A172 (cell line): ENCODE measurements at regions not wholly inside any gene's neighbourhood (a gene's known extent, or its start where the extent isn't known, plus 50 kb on each side); places are given as distances from the start of the nearest gene placed in this dataset.
A peak's percentile ranks its signal among the peaks of the same experiment; 100 is the strongest.

Source experiments
- DNase-seq: peaks from one replicate; pipeline ENCODE4 v3.0.0-alpha.2; 2015; ENCODE audit warnings: low spot score

DNA sequence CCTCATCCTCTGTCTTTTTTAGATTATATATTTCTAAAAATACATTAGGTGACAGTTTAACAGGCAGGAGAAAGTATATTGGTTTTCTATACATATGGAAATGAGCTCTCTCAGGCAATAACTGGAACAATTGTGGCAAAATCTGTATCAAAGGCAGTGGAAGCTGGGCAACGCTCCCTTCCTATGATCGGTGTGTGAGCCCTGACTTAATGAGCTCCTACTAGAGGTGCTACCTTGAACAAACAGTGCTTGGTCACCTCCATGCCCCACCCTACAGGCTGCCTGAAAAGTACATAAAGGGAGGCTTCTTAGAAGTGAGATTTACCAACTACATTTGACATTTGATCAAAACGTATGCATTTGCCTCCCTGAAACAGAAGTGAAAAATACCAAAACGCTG is 185.3 kb downstream of the EFNB2 start:
- DNase-seq: no peak

DNA sequence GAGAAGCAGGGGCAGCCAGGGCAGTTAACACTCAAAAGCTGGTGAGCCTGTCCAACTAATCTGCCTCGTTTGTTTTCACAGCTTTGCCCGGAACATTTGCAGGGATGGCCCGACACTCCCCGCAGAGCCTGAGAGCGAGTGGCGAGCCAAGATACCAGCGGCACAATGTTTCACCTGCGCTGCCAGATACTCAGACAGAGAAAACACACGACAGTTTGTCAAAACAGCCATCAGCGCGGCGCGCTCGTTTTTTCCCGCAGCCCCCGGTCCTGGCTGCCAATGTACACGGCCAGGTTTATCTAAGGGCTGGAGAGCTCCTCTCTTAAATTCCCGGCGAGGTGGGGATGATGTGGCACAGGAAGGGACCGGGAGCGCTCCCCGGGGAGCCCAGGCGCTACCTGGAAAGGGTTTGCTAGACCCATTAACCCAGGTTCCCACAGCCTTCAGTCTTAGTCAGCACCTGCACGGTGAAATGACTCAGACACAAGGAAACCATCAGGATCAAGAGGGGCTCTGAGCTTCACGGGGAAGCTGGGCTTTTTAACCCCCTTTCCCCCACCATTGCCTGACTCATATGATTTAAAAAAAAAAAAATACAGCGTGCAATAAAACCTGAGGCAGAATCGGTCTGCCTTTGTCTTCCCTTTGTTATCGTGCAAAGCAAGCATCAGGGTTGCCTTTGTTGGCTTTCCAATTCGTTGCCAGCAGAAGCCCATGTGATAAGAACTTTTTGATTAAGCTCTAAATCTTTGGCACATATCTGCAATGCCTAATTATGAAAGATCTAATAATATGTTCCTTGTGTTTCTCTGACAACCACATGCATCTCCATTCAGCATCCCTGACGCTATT is 186.2 kb downstream of the EFNB2 start:
- peak; percentile 65 for DNase-seq

DNA sequence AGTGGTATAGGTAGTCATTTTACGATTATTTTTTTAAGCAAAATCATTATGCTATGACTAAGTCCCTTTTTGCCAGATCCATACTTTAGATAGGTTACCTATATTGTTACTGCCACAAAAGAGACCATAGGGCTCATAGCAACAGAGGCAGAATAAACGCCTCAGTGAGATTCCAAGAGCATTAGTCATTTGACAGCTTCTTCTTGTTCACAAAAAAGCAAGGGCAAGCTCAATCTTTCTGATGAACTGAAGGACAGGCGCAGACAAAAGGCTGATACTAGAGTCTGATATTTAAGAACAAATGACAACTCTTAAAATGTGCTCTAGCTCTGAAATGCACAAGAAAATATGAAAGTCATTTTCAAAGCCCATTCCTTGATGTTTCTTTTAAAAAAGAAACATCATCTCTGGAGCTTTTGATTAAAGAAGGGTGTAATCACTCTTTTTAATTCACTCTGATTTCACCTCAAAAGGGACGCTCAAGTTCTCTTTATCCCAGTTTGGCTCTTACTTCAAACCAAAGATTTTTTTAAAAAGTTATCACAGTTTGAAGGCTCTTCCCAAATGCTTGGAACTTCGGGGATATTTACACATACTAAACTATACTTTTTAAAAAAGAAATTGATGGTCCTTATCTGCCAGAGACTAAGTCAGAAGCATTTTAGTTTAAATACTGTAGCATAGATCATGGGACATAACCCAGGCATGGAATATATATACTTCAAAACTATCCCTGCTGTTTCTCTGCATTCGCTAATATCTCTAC is 187.2 kb downstream of the EFNB2 start:
- peak; percentile 65 for DNase-seq

DNA sequence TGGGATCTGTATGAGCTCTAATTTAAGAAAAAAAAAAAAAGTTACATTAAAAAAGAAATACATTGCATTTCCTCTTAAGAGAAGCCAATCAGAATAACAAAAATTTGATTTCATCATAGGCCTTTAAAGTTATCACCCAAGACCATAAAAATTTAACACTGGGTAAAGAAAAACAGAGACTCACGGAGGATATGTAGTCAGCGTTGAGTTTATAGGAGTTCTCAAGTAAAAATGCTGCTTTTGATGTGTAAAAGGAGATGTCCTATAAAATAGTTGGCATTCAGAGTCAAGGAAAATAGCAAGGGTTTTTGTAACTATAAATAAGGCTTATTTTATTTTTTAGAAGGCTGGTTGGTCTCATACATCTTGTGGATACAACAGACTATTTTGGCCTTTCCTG is 191.1 kb downstream of the EFNB2 start:
- DNase-seq: no peak

DNA sequence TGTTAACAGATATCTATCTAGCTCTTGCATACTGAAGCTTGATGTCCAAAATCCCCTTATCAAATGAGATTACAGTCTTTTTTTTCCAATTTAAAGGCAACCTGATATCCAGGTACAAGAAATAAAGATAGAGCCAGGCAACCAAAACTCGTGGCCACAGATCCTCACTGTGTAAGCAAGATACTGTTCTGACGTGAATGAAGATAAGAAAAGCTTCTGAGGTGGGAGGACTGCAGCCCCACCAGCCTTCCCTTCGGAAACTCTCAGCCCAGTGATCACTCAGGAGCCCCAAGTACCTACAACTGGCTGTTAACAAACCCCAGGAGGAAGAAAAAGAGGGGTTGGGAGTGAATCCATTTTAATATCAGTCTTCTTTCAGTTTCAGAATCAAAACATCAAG is 191.6 kb downstream of the EFNB2 start:
- no peak for DNase-seq

DNA sequence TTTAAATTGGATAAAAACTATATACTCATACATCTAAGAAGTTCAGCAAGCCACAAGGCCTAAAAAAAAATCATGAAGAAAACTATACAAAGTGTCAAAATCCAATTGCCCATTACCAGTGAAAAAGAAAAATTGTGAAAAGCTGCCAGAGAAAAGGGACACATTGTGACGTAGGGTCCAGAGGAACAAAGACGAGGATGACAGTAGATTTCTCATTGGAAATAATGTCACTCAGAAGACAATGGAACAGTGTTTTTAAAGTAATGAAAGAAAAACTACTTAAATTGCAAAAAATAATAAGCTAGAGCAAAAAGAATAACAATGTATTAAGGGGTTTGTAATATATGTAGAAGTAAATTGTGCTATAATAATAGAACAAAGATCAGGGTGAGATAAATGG is 195.2 kb downstream of the EFNB2 start:
- no peak for DNase-seq

DNA sequence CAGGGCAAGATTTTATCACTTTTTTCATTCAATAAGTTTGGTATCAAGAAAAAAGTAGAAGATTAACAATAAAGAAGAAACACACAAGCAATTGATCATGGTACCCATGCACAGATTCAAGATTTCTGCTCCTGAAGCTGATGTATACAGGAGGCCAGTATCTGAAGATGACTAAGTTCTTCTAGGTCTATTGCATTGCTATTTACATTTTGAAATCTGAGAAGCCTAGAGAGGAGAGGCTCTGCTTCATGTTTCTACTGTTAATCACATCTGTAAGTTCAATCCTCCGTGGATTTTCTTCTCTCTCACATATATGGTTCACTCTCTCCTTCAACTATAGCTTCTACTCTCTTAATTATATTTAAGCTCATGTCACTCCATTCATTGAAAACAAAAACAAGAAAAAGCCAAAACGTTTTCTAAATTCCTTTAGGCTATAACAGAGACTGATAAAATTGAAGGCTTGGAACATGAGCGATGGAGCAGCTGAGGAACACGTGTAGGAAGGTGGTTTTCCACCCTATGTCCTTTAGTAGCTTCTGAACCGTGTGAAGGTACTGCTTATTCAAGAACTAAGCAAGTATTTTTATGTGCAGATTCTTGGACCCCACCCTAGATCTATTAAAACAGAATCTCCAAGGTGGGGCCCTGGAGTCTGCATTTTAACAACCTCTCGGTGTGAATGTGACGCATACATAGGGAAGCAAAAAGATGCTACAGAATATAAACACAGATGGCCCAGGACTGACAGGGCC is 198.2 kb downstream of the EFNB2 start:
- no peak for DNase-seq

DNA sequence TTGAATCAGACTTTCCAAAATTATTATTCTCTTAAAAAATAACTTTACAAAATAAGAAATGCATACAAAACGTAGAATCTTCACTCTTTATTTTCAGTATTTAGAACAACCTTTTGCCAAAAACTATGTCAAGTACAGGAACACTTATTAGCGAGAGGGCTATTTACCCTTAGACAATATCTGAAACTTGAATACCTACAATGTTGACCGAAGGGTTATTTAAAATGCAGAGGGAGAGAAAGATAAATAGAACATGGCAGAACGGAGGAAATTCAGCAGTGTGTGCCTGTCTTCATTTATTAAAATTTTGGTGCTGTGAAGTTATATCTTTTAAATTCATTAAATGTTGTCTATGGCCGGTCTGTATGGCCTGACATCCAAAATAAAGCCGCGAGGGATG is 198.8 kb downstream of the EFNB2 start:
- DNase-seq: no peak

DNA sequence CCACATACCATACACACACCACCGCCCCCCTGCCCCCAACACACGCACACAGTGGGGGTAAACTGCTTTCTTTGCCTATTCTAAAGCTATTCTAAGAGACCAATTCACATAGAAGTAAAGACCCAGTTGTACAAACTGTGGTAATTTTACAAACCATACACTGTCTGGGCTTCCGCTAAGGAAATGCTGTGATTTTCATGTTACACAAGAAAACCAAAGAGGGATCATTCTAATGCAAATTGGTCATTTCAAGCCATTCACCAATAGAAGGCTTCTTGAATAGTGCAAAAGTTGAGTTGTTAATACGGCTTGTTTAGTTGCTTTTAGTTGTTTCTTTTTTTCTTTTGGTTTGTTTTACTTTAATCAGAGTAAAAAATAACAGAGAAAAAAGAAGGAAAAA is 202.8 kb downstream of the EFNB2 start:
- no peak for DNase-seq

DNA sequence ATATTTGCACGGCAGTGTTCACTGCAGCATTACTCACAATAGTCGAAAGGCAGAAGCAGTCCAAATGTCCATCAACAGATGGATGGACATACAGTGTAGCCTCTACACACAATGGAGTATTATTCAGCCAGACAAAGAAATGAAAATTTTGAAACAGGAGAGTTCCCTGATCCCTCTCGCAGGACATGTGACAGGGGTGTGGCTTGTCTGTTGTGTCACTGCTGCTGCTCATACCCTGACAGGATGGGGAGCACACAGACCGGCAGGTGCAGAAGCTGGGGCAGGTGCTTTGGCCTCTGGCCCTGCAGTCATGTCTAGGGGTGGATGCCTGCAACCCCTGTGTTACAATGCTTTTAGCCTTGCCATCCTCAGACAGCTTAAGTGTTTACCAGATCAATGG is 204.3 kb downstream of the EFNB2 start:
- no peak for DNase-seq

DNA sequence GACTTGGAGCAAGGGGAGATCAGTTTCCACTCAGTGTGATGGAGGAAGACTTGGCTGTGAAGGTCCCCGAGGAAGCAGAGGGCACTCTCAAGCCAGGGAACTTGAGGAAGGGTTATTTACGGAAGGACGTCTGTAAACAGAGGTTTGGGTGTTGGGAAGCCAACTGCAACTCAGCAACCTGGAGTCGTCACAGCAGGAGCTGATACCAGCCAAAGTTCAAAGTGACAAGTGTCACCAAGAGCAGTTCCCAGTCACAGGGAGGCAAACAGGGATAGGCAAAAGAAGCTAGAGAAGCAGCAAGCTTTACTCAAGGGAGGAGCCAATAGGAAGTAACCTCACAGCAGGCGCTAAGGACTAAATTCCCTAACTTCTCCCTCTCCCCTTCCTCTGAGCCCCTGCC is 205.5 kb downstream of the EFNB2 start:
- DNase-seq: no peak

DNA sequence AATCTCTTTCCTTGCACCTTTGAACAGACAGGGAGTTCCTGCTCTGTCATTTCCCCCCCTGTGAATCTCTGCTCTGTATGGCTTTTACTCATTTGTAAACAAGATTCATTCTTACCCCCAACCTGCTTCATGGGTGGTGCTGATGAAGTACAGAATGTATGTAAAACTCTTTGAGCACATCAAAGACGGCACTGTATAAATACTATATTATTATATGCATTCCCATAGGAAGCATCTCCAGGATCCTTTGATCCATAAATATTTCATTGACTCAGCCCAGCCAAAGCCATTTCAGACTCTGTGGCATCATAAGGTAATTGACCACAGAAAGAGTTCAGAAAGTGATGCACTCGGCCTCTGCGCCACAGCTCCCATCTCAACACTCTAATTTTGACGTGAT is 208.7 kb downstream of the EFNB2 start:
- DNase-seq: no peak

DNA sequence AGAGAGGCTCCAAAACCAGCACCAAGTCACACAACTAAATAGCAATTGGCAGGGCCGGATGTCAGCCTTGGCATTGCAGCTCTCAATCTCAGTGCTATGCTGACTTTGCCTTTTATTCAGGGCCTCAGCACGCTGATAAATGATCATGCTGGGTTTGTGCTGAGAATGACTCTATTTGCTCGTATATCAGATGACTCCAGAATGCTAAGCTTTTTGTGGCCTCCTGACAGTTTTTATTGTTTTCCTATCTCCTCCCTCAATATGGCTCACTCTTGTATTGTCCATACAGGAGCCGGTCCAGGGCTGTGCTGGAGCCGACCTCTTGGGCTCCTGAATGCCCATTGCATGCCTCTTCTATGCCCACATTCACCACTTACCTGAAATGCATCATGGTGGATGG is 211.0 kb downstream of the EFNB2 start:
- no peak for DNase-seq

DNA sequence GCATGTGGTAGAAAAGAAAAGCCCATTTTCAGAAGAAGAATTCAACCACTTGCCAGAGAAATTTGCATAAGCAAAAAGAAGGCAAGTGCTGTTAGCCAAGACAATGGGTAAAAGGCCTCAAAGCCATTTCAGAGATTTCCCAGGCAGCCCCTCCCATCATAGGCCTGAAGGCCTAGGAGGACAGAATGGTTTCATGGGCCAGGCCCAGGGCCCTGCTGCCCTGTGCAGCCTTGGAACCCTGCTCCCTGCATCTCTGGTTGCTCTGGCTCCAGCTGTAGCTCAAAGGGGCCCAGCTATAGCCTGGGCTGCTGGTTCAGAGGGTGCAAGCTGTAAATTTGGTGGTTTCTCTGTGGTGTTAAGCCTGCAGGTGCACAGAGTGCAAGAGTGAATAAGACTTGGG is 212.8 kb downstream of the EFNB2 start:
- DNase-seq: no peak

DNA sequence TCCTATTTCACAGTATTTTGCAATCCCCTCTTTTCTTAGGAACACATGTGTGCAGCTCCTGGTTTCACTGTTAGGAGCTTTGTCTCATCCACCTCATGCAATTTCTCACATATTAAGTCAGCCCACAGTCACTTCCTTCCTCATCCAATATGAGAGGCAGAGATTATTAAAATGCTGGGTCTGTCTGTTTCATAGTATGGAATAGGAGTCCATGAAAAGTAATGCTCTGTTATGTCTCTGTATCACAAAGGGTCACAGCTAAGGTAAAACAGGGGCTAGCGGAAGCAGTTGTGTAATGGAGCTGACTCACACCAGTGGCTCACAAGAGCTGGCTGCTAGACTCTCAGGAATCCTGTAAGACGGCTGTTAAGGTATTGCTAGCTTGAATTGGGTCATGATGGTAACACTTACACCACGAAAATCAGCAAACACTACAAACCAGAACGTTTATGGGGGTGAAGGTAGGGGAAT is 216.5 kb downstream of the EFNB2 start:
- peak; percentile 85 for DNase-seq

DNA sequence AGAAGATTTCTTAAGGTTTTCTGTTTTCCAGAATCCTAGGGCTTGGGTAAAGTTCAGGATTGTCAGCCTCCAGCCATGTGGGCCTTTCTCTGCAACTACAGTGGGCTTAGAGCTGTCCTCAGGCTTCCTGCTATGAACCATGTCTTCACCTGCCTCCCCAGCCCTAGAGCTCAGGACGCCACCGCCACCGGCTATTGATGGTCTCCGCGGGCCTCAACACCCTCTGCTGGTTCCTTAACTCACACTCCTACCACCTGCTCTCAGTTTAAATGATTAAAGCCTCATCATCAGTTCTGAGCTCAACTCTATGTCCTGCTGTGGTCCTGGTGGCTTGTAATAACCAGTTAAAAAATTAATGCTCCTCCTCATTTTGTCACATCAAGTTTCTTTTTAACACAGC is 221.0 kb downstream of the EFNB2 start:
- DNase-seq: no peak

DNA sequence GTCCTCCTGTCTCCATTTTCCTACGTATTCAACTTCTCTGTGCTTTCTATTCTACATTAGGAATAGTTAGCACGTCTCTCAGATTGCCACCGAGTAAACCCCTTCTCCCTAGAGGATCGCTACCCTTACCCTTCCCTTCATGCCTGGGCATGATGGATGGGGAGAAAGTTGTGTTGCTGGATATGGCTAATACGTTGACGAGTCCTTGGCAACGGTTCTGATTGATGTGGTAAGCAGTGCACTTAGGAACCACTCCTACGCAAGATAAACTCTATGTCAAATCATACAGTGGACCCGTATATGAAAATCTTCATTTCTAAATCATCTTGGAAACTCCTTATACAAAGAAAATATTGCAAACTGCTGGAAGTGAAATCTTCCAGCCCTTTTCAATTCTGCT is 224.5 kb downstream of the EFNB2 start:
- no peak for DNase-seq

DNA sequence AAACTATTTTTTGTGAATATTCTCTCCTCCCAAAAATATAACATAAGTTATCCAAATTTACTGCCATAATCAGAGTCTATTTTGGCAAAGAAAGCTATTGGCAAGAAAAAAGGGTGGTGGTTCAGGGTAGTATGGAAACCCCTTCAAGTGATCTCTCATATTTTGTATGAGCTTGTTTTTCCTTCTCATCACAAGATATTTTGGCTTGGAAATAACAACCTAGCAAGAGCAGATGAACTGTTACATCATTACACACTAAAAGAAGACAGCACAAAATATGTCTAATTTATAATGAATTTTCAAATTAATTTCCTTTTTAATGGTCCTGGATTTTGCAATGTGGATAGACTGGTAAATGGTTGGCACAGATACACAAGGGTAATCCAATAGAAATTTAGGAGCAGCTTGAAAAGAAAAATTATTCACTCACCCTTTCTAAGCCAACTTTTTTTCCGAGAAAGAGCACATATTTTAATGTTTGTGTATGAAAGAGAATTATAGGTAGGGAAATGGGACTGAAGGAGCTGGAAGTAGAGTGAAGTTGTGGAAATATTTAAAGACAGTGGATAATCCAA is 225.1 kb downstream of the EFNB2 start:
- no peak for DNase-seq

DNA sequence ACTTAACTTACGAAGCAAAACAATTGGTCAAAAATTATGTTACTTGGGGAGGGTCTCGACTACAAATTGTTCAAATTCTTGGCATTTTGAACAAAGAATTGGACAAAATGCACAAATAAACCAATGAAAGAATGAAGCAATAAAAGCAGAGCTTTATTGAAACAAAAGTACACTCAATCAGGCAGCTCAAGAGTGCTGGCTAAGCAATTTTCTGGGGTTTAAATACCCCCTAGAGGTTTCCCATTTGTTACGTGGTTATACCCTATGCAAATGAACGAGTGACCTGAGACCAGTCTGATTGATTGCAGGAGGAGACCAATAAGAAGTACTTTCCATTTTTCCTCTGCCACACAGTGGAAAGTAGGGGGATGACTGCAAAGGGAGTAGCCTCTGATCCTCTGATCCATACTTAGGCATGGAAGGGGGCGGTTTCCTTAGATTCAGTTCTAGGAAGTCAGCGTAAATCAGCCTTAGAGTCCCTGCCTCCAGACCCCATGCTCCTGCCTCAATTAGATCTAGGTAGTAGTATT is 228.6 kb downstream of the EFNB2 start:
- no peak for DNase-seq

DNA sequence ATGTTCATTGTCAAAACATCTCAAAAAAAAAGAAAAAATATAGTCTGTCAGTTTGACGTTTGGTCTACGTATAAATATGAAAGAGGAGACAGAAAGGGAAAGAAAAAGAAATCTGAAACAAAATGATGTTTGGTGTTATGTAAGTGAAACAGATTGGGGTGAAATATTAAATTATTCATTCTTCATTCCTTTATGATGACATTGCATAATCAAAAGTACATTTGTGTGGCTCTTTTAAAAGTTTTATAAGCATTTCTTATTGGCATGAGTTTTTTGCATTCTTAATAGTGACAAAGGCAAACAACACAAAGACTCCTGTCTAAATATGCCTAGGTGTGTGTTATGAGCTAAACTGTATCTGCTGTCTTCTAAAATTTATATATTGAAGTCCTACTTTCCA is 232.6 kb downstream of the EFNB2 start:
- DNase-seq: no peak

DNA sequence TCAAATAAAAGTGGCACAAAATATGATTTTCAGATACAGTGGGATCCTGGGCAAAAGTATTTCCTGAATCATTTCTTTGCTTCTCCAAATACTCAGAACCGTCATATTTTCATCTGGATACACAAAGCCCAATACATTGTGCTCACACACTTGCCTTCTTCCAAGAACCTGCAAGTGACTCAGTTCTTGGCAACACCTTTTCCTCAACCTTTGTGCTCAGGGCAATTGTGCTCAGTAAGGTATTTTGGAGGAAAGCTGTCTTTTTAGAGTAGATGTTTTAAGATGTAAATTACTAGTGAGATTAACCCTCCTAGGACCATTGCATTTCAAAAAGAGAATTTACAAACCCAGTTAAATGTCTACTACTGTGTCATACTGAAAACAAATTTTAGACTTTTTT is 233.5 kb downstream of the EFNB2 start:
- no peak for DNase-seq

DNA sequence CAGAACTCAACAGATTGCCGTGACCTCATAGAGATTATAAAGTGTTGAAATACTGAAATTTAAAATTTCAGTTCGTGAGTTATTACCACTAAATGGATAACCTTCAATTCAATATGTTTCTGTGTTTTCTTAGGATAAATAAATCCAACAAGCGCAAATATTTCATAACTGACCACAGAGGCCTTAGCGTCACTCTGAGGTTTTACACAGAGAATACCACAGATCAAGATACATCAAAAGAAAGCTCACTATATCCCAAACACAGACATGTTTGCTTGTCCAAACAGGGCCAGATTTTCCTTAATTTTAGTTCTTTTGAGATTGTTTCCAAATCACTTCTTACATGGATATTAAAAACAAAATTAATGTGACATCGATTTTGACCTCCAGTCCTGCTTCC is 235.8 kb downstream of the EFNB2 start:
- no peak for DNase-seq
